GM19239 (cell line): ENCODE measurements at regions not wholly inside any gene's neighbourhood (a gene's known extent, or its start where the extent isn't known, plus 50 kb on each side); places are given as distances from the start of the nearest gene placed in this dataset.
"Not testable (repeated sequence)": the region's sequence is repeated elsewhere in the genome, so short reads cannot be mapped to it uniquely, and the experiment has no call there.

ENCODE experiments used
- DNase-seq: peaks from one replicate; pipeline ENCODE4 v3.0.0; 2011; ENCODE audit warnings: low spot score; ENCODE audit not compliant: insufficient read length
- FAIRE-seq: peaks from 2 replicates; lab custom pipeline; 2011; peaks lifted over from hg19 to GRCh38; lab: Jason Lieb, UNC

DNA sequence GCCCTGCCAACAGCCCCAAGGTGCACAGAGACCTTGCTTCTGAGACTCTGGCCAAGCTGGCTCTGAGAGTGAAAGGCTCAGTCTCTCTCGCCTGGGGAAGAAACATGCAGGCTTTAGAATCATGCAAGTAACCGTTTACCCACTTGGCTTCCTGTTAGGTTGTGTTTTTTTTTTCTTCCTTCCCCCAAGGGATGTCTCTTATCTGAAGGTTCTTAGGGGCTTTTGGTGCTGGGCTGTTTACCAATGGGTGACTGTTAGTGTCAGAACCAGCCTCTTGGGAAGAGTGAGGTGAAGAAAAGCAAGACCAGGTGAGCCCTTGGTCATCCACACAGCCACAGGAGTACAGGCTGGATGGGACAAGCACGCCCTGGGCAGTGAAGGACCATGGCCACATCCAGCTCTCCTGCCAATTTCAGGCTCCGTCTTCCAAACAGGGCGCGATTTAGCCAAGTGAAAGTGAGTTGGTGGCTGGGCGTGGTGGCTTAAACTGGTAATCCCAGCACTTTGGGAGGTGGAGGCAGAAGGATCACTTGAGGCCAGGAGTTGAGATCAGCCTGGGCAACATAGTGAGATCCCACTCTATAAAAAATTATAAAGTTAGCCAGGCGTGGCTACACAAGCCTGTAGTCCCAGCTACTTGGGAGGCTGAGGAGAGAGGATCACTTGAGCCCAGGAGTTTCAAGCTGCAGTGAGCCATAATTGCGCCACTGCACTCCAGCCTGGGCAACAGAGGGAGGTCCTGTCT, 76.3 kb upstream of the CUX1 start:
- FAIRE-seq (peak; percentile 94), DNase-seq (peak; percentile 59)

DNA sequence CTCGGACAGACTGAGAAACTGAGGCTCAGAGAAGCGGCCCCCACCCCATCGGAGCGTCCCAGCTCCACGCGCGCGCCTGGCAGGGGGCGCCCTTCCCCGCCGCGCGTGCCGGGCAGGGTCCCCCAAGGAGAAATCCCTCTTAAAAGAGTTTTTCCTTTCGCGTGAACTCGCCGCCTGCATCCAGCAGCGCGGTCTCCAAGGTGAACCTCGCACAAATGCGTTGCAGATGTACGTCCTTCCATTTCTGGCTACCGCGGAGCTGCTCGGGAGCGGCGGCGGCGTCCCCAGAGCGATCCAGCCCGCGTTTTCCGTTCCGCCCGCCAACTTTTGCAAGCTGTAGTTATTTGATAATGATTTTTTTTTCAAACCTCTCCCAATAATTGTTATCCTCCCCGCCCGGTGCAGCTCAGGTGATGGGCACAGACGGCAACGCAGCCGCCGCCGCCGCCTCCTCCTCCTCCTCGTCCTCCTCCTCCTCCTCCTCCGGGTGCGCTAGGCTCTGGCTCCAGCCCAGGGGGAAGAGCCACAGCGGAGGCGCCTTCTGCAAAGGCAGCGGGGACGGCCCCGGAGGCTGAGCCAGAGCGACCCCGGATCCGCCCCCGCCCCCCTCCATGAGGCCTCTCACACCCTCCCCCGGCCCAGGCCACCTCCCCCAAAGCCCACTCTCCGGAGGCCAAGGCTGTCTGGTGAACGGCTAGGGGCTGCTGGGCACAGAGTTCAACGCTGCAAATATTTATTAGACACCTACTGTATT, 74.0 kb upstream of the CUX1 start:
- FAIRE-seq = no peak
- DNase-seq = peak; percentile 62

DNA sequence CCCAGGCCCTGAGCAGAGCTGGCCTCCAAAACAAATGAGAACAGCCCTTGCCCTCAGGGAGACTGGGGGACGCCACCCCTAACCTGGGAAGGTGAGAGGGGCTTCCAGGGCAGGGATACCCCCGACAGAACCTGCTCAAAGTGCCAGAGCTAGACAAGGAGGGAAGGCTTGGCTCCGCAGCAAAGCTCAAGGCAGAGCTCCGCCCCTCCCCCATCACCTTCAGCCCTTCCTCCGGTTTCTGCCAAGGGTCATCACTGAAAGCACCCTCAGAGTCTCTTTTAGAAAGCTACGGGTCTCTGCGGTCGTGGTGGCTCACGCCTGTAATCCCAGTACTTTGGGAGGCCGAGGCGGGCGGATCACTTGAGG, 73.4 kb upstream of the CUX1 start:
- FAIRE-seq (no peak), DNase-seq (no peak)

DNA sequence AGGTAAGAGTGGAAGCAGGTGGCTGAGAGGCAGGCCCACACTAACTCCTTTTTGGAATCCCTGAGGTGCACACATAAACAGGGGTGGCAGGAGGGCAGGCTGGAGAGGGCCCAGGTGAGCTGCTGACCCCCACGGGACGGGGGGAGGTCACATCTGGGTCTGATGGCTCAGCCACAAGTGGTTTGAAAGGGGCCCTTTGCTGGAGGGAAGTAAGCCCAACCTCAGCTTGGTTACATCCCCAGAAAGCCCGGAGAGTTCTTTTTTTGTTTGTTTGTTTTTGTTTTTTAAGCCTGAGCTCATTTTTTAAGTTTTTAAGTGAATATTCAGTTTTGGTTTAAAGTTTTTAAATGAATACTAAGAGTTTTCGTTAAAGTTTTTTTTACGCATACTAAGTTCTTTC, 72.8 kb upstream of the CUX1 start:
- FAIRE-seq = no peak
- DNase-seq = no peak

DNA sequence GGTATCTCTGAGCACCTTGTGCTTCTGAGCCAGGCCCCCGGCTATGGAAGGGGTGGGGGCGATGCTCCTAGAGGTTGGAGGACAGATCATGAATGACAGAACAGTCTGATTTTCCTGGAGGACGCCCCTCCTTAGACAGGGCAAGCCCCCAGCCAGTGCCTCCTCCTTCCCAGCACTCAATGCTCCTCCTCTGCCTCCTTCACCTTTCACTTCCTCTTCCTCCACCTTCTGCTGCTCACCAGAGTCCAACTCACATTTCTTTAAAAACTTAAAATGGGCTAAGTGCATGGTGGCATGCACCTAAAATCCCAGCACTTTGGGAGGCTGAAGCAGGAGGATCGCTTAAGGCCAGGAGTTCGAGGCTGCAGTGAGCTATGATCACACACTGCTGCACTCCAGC, 71.1 kb upstream of the CUX1 start:
- no peak for DNase-seq

DNA sequence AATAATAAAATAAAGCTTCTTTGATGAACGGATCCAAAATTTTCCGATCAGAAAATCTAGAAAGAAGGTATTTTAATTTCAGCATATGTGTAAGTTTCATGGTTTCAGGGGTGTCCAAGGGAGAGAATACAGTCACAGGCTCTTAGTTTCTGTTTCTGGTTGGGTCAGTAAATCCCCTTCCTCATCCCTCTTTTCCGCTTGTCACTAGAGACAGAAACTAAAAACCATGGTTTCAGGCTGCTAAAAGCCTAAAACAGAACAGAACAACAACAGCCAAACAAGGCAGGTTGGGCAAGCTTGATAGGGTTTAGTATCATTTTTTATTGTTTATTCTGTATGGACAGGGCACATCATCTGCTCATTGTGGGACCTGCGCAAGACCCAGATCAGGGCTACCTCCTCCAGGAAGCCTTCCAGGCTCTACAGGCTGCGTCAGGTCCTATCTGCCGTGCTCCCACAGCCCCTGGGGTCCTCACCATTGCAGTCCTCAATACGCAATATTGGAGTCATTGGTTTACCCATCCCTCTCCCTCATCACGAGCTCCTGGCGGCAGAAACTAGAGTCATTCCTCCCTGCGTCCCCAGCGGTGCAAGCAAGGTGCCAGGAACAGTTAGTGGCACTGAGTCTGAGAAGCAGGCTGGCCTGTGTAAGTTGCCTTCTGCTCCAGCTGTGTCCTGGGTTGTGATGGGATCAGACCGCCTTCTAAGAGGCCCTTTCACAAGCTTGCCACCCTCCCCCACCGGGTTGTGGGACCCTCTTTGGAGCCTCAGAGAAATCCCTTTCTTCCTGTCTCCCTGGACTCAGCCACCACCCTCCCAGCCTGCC, 70.2 kb upstream of the CUX1 start:
- FAIRE-seq (no peak), DNase-seq (no peak)

More for the DNA sequence above, 71.1 kb upstream of the CUX1 start:
- FAIRE-seq = no peak

DNA sequence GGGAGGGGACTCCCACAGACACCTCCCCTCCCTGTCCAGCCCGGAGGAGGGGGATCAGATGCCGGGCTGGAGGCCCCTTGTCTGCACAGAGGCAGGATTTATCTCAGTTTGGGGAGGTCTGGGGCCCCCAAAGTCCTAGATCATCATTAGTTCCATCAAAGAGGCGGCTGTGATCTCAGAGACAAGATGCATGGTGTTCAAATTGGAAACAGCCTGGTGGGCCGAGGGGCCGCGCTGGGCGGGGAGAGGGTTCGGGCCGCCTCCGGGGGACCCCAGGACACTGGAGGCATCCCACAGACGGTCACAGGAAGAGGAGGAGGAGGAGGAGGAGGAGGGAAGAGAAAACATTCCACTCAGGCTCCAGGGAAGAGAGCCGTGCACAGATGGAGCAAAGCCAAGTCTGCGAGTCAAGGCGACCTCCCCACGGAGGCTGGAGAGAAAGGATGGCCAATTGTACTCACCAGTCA, 69.5 kb upstream of the CUX1 start:
- DNase-seq (no peak), FAIRE-seq (no peak)

DNA sequence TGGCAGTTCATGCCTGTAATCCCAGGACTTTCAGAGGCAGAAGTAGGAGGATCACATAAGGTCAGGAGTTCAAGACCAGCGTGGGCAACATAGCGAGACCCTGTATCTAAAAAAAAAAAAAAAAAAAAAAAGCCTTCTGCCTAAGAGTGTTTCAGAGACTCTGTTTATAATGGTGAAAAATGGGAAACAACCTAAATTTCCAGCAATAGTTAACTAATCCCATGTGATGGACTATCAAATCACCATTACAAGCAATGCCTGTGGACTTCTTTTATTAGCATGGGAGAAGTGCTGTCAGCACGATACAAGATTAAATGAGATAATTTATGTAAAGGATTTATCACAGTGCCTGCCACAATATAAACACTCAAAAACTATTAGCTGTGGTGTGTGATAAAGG, 67.5 kb upstream of the CUX1 start:
- DNase-seq = no peak
- no peak for FAIRE-seq

- FAIRE-seq (no peak), DNase-seq (no peak)
Observed at GRCh38 chr7:101753316-101753715, 64.1 kb upstream of the CUX1 start.

GRCh38 chr7:101754424-101755159, 62.8 kb upstream of the CUX1 start:
- DNase-seq = no peak
- FAIRE-seq = peak; percentile 53

DNA sequence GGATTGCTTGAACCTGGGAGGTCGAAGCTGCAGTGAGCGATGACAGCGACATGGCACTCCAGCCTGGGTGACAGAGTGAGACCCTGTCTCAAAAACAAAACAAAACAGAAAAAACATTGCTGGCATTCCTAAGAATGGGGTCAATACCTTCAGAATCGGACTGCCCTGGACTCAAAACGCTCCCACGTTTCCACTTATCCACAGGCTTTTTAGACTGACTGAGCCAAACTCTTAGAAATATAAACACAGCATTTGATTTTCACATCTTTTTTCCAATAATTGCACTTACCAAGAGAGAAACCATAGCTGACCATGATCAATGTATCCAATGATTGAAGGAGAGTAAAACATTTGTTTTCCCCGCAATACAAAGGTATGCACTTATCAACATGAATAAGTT, 59.5 kb upstream of the CUX1 start:
- no peak for DNase-seq
- no peak for FAIRE-seq

- DNase-seq, FAIRE-seq: not testable (repeated sequence)
Observed at GRCh38 chr7:101758519-101758918, 58.9 kb upstream of the CUX1 start.

DNA sequence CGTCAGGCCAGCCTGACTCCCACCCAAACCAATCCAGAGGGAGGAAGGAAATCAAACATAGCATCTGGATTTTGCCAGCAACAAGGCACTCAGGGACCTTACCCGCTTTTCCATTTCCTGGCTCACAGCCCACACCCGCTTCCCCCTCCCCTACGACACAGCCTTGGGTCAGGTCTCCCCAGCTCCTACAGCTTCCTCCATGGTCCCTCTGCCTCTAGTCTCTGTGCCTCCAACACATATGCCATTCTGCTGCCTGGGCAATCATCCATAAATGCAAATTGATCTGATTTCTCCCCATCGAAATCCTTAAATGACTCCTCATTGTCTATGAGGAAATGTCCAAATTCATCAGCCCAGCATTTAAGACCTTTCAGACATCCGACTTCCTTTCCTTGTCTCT, 53.2 kb upstream of the CUX1 start:
- FAIRE-seq (no peak), DNase-seq (no peak)

DNA sequence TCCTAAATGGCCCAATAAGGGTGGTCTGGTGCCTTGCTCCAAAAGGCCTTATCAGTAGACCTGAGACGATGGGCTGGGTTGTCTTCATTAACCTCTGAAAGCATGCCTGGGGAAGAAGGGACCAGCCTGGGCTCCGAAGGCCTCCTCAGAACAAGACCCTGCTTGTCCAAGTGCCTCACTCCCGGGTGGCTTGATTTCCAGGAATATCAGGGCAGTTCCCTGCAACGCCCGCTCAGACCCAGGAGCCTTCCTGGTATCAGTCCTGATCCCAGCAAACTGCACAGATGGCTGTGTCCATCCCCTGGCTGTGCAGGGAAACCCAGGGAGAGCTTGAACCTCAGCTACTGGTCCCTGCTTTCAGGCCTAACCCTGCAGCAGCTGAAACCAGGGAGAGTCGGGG, 49.9 kb upstream of the CUX1 start:
- FAIRE-seq = no peak
- no peak for DNase-seq
